Motor neuron (in vitro differentiated cells): ENCODE measurements at regions not wholly inside any gene's neighbourhood (a gene's known extent, or its start where the extent isn't known, plus 50 kb on each side); places are given as distances from the start of the nearest gene placed in this dataset.

Source experiments
- ATAC-seq, 8 experiments: fragments of 200-7000 bp; cut with Tn5 transposase; replicated peaks in 6 of 8; 2 replicates each; pipeline ENCODE4 v1.8.0; 2021; ENCODE audit warnings: mild to moderate bottlenecking in 8 of 8, moderate library complexity in 8 of 8
- H3K27ac ChIP-seq, 2 donors: fragments of 250-450 bp; sonication (Bioruptor Pico); 2 replicates each; pipeline ENCODE4 v1.9.0; 2021; ENCODE audit warnings: antibody characterized with exemption in 2 of 2, mild to moderate bottlenecking in 2 of 2, moderate library complexity in 1 of 2
- H3K4me1 ChIP-seq, 2 donors: fragments of 250-450 bp; sonication (Bioruptor Pico); replicated peaks in 1 of 2; 2 replicates each; pipeline ENCODE4 v1.6.1; 2021; ENCODE audit warnings: antibody characterized with exemption in 2 of 2, mild to moderate bottlenecking in 2 of 2, moderate library complexity in 1 of 2
- H3K4me3 ChIP-seq, 5 donors: fragments of 250-450 bp; sonication (Bioruptor Pico); 2 replicates each; pipeline ENCODE4 v1.9.0; 2021; ENCODE audit warnings: antibody characterized with exemption in 5 of 5, mild to moderate bottlenecking in 5 of 5, moderate library complexity in 4 of 5
- WGBS, 10 experiments: fragments of 450-650 bp; shearing (Covaris generic); methylation state at CpG; one replicate each; pipeline ENCODE4 v1.0.0; 2022; 5-methylcytosine and 5-hydroxymethylcytosine counted together
- in situ Hi-C, 9 experiments: fragments of 400-800 bp; cut with MboI; loops; one replicate each; pipeline ENCODE4 v1.15.0; 2021; ENCODE audit warnings: low sequenced_read_pairs in 9 of 9, low pct_unique_long_range_greater_than_20kb in 2 of 9; ENCODE audit not compliant: unreplicated experiment in 9 of 9

DNA sequence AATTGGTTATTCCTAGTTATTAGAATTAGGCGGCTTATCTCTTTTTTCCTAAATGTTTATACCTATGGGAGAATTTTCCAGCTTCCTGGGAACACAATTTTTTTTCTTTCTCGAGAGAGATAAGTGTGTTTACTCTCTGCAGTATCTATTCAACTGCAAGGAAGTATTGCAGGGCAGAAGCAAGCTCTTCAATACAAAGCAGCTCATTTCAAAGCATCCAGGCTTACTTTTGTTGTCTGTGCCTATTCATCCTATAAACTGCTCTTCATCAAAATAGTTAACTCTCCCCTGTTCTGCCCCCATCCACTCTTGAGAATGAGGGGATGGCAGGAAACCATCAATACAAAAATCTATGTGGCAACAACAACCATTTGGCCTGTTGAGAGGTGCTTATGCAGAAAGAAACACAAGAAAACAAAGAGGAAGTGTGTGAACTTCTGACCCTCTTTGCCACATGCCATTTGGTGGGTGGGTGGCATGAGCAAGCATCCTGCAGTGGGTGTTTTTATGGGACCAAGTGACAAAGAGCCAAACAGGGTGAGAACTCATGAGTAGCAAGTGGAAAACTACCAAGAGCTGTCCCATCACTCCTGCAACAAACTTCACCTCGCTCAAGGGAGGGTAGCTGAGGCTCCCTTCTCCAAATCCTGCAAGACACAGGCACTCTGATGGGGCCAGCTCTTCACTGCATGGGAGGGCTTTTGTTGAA is 50.6 kb upstream of the MRPS6 start:
- WGBS, 10 experiments = 0 to 67% (median 34%) methylated on average over 1 to 3 of the region's 3 CpGs

GRCh38 chr21:34021726-34022125 is 51.7 kb upstream of the MRPS6 start:
- H3K4me1 ChIP-seq = peaks cover 0 to 13% of the 10 kb centered on the region in 2 donors
- WGBS, 10 experiments = 33 to 100% (median 100%) methylated on average over 1 to 2 of the region's 2 CpGs

More for the DNA sequence above, 50.6 kb upstream of the MRPS6 start:
- ATAC-seq = peak in 5 of 8 experiments; percentile 58 to 84 (median 64)
- in situ Hi-C loops = no loop called here
- Histone ChIP-seq H3K4me1 (peaks cover 0 to 13% of the 10 kb centered on the region in 2 donors), H3K4me3 (no peak overlapping the region), H3K27ac (no peak overlapping the region)

GRCh38 chr21:34020983-34021553 is 52.3 kb upstream of the MRPS6 start:
- WGBS, 10 experiments = 86 to 100% (median 100%) methylated on average over 1 to 4 of the region's 4 CpGs; no CpG with 5 or more reads in 3 of the 10 experiments
- Histone ChIP-seq H3K4me1 (peaks cover 0 to 13% of the 10 kb centered on the region in 2 donors), H3K27ac (no peak overlapping the region), H3K4me3 (no peak overlapping the region)
- no peak for ATAC-seq
- in situ Hi-C loops = no loop called here

More at GRCh38 chr21:34021726-34022125, 51.7 kb upstream of the MRPS6 start:
- Histone ChIP-seq H3K4me3 (no peak overlapping the region), H3K27ac (no peak overlapping the region)
- ATAC-seq = no peak
- in situ Hi-C loops = no loop called here

GRCh38 chr21:34020005-34020847 is 53.2 kb upstream of the MRPS6 start:
- Histone ChIP-seq H3K4me1 (peaks cover 0 to 13% of the 10 kb centered on the region in 2 donors), H3K4me3 (no peak overlapping the region), H3K27ac (no peak overlapping the region)
- 0 to 77% (median 49%) methylated on average over 2 to 5 of the region's 6 CpGs; no CpG with 5 or more reads in 2 of the 10 experiments for WGBS, 10 experiments
- in situ Hi-C loops = no loop called here
- ATAC-seq = peak in 3 of 8 experiments; percentile 57 to 87 (median 79)

DNA sequence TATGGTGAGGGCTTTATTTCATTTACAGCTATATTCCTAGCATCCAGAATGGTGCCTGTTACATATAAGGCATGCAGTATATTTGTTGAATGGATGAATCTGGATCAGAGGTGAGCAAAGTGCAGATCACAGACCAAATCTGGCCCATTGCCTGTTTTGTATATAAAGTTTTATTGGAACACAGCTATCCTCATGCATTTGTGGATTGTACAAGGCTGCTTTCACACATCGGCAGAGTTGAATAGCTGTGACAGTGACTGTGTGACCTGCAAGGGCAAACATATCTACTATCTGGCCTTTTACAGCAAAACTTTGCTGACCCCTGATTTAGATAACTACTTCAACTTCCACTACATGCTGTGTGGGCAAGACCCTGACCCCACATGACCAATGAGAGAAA is 54.0 kb upstream of the MRPS6 start:
- WGBS, 10 experiments = 60 to 100% (median 86%) methylated on average over 1 of the region's 1 CpG; no CpG with 5 or more reads in 4 of the 10 experiments
- H3K4me1 ChIP-seq = peaks cover 0 to 13% of the 10 kb centered on the region in 2 donors
- H3K27ac ChIP-seq = no peak overlapping the region
- ATAC-seq = no peak
- no peak overlapping the region for H3K4me3 ChIP-seq
- in situ Hi-C loops = no loop called here

DNA sequence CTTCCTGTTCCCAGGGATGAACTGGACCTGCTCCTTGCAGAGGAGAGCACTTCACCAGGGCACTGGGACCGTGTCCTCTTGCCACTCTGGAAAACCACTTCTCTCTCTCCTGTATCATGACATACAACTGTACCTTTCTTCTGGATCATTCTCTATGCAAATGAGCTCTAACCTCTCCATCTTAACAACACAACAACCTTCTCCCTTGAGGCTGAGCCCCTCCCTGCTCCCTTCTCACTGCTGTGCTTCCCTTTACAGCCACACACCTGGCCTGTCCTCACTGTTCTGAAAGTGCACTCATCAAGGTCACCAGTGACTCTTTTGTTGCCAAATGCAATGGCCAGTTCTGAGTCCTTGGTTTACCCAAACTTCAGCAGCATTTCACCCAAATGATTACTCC is 54.5 kb upstream of the MRPS6 start:
- ATAC-seq = no peak
- WGBS, 10 experiments = 50 to 100% (median 83%) methylated on average over 1 of the region's 1 CpG; no CpG with 5 or more reads in 3 of the 10 experiments
- in situ Hi-C loops = no loop called here

DNA sequence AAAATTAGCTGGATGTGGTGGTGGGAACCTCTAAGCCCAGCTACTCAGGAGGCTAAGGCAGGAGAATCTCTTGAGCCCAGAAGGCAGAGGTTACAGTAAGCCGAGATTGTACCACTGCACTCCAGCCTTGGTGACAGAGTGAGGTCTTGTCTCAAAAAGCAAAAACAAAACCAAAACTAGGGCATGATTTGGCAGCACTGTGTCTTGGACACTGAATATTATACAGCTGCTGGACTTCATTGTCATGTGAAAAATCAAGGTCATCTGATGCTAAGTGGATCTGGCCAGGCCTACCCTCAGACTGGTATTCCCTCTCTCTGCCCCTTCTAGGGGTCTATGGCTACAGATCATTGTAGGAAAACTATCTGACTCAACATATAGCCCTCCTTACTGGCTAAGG is 55.2 kb upstream of the MRPS6 start:
- Histone ChIP-seq H3K27ac (no peak overlapping the region), H3K4me3 (no peak overlapping the region), H3K4me1 (peaks cover 0 to 9% of the 10 kb centered on the region in 2 donors)
- ATAC-seq = no peak
- WGBS, 10 experiments = 83 to 100% (median 100%) methylated on average over 1 of the region's 1 CpG; no CpG with 5 or more reads in 4 of the 10 experiments
- in situ Hi-C loops = no loop called here

More for the DNA sequence above, 54.5 kb upstream of the MRPS6 start:
- H3K27ac ChIP-seq = no peak overlapping the region
- no peak overlapping the region for H3K4me3 ChIP-seq
- peaks cover 0 to 13% of the 10 kb centered on the region in 2 donors for H3K4me1 ChIP-seq

DNA sequence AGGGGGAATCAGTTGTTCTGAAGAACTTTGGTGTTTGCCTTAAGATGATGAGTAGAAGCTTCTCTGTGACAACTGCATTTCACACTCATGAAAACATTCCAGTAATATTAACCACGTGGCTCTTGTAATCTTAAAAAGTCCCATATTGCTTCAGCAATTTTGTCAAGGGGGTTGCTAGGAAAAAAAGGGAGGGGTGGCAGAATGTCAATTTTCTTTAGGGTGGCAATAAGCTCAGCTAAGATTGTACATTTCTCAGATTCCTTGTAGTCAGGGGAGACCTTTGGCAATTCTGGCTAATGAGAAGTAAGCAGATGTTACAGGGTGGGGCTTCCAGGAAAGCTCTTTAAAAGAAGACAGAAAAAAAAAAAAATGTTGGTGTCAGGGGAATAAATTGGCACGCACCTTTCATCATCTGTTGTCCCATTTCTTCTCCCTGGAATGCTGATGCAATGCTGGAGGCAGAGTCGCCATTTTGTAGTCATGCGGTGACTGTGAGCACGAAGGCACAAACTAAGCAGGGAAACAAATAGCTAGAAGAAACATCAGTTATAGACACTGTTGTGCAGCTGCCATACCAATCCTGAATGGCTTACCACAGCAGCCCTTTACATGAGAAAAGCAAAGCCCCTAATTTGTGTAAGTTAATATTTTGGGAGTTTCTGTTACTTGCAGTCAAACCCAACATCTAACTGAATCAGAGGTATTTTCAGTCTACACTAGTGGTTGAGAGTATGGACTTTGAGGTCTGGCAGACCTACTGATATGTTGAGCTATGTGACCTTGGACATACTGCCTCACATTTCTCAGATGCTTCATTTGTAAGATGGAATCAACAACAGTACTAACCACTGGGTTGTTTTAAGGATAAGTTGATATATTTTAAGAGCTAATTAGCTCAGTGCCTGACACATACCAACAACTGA is 56.1 kb upstream of the MRPS6 start:
- Histone ChIP-seq H3K4me3 (no peak overlapping the region), H3K4me1 (peaks cover 0 to under 1% of the 10 kb centered on the region in 2 donors), H3K27ac (no peak overlapping the region)
- peak in 3 of 8 experiments; percentile 30 to 76 (median 59) for ATAC-seq
- in situ Hi-C loops = no loop called here
- 43 to 100% (median 91%) methylated on average over 1 to 5 of the region's 5 CpGs; no CpG with 5 or more reads in 1 of the 10 experiments for WGBS, 10 experiments

- 56 to 100% (median 83%) methylated on average over 1 to 3 of the region's 3 CpGs; no CpG with 5 or more reads in 5 of the 10 experiments for WGBS, 10 experiments
- no peaks in the 10 kb centered on the region for H3K4me1 ChIP-seq
- in situ Hi-C loops = no loop called here
- H3K4me3 ChIP-seq = no peak overlapping the region
- ATAC-seq = no peak
- no peak overlapping the region for H3K27ac ChIP-seq
Observed at GRCh38 chr21:34012640-34013039, 60.7 kb upstream of the MRPS6 start.

GRCh38 chr21:34011660-34012059 is 61.7 kb upstream of the MRPS6 start:
- no peak overlapping the region for H3K4me3 ChIP-seq
- in situ Hi-C loops = no loop called here
- 100% methylated on average over 1 of the region's 1 CpG; no CpG with 5 or more reads in 9 of the 10 experiments for WGBS, 10 experiments
- no peak for ATAC-seq
- no peaks in the 10 kb centered on the region for H3K4me1 ChIP-seq
- H3K27ac ChIP-seq = no peak overlapping the region

DNA sequence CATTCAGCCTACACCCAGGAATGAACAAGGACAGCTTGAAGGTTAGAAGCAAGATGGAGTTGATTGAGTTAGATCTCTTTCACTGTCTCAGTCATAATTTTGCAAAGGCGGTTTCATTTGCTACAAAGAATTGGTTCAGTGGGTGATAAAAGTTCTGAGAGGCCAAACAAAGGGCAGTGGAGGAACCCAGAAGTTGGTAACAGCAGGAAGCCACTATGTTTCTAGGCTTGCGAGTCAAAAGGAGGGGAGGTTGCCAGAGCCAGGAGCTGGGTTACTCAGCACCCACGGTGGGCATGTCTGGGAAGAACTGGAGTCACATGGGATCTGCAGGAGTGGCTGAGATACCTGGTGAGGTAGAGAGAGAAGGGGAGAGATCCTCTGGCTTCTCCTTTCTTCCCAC is 64.2 kb upstream of the MRPS6 start:
- in situ Hi-C loops = no loop called here
- Histone ChIP-seq H3K4me3 (no peak overlapping the region), H3K27ac (no peak overlapping the region), H3K4me1 (no peaks in the 10 kb centered on the region)
- ATAC-seq = no peak
- WGBS, 10 experiments = 20 to 100% (median 71%) methylated on average over 1 to 3 of the region's 3 CpGs; no CpG with 5 or more reads in 2 of the 10 experiments

DNA sequence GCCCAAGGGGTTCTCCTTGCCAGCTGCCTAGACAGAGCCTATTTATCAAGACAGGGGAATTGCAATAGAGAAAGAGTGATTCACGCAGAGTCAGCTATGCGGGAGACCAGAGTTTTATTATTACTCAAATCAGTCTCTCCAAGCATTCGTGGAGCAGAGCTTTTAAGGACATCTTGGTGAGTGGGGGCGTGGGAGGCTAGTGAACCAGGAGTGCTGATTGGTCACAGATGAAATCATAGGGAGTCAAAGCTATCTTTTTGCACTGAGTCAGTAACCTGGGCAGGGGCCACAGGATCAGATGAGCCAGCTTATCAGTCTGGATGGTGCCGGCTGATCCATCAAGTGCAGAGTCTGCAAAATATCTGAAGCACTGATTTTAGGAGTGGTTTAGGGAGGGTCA is 64.8 kb upstream of the MRPS6 start:
- H3K4me1 ChIP-seq = no peaks in the 10 kb centered on the region
- no peak for ATAC-seq
- 52 to 100% (median 83%) methylated on average over 1 to 5 of the region's 5 CpGs; no CpG with 5 or more reads in 3 of the 10 experiments for WGBS, 10 experiments
- no peak overlapping the region for H3K4me3 ChIP-seq
- H3K27ac ChIP-seq = no peak overlapping the region
- in situ Hi-C loops = no loop called here
